DOHH2 (cell line): ENCODE measurements at regions not wholly inside any gene's neighbourhood (a gene's known extent, or its start where the extent isn't known, plus 50 kb on each side); places are given as distances from the start of the nearest gene placed in this dataset.

Source experiments
- EZH2phosphoT487 ChIP-seq: fragments of 200-600 bp; sonication (generic); IDR thresholded peaks from 2 replicates; pipeline ENCODE4 v1.6.1; 2017; ENCODE audit warnings: borderline replicate concordance, mild to moderate bottlenecking, antibody characterized with exemption, low read length, moderate library complexity, mixed read lengths
- TF ChIP-seq, protein P1 (sequence below): fragments of 200-600 bp; sonication (generic); IDR thresholded peaks from one replicate; pipeline ENCODE4 v1.5.1; 2014; ENCODE audit warnings: antibody characterized with exemption, mild to moderate bottlenecking, low read depth, low read length; ENCODE audit not compliant: poor library complexity, severe bottlenecking

DNA sequence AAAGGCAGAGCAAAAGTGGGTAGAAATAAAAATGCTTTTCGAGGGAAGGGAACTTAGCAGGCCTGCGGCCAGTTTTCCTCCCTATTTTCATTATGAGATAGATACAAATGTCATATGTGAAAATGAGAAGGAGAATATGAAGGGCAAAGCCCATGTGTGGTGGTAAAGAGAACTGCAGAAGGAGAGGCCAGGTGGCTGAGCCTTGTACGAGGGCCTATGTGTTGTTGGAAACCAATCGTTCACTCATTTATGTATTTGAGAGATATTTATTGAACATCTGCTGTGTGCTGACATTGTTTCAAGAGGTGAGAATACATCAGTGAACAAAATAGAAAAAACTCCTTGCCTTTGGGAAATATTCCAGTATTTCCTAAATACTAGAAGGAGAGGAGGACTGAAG lies 147.7 kb downstream of the SH3BGRL2 start:
- TF ChIP-seq, protein P1, sequence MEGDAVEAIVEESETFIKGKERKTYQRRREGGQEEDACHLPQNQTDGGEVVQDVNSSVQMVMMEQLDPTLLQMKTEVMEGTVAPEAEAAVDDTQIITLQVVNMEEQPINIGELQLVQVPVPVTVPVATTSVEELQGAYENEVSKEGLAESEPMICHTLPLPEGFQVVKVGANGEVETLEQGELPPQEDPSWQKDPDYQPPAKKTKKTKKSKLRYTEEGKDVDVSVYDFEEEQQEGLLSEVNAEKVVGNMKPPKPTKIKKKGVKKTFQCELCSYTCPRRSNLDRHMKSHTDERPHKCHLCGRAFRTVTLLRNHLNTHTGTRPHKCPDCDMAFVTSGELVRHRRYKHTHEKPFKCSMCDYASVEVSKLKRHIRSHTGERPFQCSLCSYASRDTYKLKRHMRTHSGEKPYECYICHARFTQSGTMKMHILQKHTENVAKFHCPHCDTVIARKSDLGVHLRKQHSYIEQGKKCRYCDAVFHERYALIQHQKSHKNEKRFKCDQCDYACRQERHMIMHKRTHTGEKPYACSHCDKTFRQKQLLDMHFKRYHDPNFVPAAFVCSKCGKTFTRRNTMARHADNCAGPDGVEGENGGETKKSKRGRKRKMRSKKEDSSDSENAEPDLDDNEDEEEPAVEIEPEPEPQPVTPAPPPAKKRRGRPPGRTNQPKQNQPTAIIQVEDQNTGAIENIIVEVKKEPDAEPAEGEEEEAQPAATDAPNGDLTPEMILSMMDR, result no peak
- TF ChIP-seq EZH2phosphoT487, result no peak
